GM12873 (cell line): ENCODE measurements at regions not wholly inside any gene's neighbourhood (a gene's known extent, or its start where the extent isn't known, plus 50 kb on each side); places are given as distances from the start of the nearest gene placed in this dataset.

Experiments
- TF ChIP-seq, protein P1 (sequence below): IDR thresholded peaks from 2 replicates; pipeline ENCODE4 v1.5.1; 2012; ENCODE audit warnings: low read depth, mild to moderate bottlenecking, moderate library complexity, low read length, control low read depth; ENCODE audit not compliant: insufficient read depth; ENCODE audit errors: missing control alignments

DNA sequence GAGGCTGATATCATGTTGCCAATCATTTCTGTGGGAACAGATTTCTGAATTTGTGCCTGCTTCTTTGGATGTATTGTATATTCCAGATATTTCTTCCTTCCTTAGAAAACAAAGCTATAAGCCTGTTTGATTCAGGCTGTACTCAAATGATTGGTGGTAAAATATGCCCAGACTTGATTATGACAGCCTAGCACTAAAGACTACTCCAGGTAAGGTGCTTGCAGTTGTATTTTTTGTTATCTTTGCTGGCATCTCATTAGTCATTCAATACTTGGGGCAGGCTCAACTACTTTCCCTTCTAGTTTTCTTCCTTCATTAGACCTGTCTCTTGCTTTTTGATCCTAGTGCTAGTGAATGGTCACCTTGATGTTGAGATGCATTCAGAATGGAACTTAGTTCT, 90.6 kb downstream of the ZNF518B start:
- TF ChIP-seq, protein P1, sequence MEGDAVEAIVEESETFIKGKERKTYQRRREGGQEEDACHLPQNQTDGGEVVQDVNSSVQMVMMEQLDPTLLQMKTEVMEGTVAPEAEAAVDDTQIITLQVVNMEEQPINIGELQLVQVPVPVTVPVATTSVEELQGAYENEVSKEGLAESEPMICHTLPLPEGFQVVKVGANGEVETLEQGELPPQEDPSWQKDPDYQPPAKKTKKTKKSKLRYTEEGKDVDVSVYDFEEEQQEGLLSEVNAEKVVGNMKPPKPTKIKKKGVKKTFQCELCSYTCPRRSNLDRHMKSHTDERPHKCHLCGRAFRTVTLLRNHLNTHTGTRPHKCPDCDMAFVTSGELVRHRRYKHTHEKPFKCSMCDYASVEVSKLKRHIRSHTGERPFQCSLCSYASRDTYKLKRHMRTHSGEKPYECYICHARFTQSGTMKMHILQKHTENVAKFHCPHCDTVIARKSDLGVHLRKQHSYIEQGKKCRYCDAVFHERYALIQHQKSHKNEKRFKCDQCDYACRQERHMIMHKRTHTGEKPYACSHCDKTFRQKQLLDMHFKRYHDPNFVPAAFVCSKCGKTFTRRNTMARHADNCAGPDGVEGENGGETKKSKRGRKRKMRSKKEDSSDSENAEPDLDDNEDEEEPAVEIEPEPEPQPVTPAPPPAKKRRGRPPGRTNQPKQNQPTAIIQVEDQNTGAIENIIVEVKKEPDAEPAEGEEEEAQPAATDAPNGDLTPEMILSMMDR: no peak

DNA sequence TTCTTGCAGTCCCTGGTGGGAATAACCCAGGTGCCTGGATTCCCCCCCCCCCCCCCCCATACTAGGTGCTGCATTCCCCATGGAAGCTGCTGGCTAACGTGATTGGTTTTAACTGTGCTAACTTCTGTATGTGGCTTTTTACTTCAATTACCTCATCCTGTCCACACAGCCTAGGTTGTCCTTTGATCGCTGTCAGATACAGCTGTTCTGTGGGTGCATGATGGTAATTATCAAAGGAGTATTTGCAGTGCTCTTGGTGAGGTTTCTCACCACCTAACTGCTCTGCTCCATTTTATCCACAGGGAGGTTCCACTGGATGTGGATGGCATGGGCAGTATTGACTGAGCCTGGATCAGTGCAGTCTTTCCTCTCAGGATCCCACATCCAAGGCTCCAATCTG, 93.0 kb downstream of the ZNF518B start:
- TF ChIP-seq, protein P1: no peak

DNA sequence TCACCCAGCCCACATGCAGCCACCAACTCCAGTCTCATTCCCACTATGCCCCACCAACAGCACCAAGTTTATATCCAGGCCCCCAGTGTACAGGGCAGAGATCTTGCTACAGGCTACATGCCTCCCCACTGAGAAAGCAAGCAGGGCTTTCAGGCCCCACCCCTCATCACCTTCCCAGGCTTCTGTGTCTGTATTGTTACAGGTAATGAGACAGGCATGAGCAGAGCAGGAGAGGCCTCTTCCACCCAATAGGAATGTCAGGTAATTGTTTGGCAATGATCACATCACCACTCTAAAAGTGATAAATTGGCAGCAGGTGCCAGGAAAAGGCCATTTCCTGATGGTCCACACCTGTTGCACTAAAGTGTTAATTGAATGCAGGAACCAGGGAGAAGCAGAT, 102.5 kb downstream of the ZNF518B start:
- TF ChIP-seq, protein P1: no peak

DNA sequence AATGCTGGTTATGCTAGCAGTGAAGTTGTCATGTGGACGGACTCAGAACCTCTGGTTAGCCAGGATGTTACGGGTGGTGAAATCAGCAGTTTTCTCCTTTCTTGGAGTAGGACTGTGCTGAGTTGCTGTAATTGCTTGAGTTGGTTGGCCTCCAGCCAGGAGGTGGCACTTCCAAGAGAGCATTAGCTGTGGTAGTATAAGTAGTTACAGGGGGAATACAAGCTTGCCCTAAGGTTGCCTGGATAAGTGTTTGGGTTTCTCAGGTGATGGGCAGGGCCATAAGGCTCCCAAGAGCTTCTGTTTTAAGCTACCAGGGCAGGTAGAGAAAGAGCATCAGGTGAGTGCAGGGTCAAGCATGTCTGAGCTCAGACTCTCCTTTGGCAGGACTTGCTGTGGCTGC, 103.0 kb downstream of the ZNF518B start:
- TF ChIP-seq, protein P1: no peak

DNA sequence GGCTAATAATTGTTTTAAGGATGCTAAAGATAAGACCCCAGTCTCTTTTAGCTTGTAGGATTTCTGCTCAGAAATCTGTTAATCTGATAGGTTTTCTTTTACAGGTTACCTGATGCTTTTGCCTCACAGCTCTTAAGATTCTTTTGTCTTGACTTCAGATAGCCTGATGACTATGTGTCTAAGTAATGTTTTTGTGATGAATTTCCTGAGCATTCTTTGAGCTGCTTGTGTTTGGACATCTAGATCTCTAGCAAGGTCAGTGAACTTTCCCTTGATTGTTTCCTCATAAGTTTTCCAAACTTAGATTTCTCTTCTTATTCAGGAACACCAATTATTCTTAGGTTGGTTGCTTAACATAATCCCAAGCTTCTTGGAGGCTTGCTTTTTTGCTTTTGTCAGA, 104.1 kb downstream of the ZNF518B start:
- TF ChIP-seq, protein P1: no peak

DNA sequence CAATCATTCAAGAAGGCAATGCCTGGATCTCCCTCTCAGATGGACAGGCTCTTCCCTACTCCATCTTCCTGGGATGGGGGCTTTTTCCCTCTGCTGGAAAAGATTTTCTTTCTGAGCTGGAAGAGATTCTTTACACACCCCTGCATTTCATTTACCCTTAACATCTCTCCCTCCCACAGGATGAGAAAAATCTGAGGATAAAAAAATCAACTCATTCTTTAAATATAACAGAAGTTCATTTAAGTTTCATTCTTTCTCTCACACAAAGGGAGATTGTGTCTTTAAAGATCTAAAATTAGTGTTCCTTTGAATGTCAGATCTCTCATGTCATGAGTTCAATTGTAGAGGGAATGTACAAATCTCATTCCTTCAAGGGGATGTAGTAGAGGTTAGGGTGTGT, 109.0 kb downstream of the ZNF518B start:
- TF ChIP-seq, protein P1: no peak

DNA sequence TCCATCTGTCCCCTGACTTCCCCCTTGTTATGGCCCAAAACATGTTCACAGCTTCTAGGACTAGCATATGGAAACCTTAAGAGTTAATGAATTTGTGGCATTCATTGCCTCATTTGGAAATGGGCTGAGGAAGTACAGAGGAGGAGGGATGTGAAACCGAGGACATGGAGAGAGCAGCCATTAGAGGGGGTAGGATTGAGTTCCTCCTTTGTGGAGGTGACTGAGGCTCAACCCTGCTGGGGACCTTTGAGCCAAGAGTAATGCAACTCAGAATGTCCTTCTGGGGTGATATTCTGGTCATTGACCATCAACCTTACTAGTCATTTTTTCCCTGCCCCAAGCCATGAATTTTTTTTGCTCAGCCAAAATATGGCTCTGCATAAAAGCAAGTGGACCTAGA, 109.4 kb downstream of the ZNF518B start:
- TF ChIP-seq, protein P1: no peak
